ENCODE measurements at regions not wholly inside any gene's neighbourhood (a gene's known extent, or its start where the extent isn't known, plus 50 kb on each side); places are given as distances from the start of the nearest gene placed in this dataset.

GRCh38 chr7:49322476-49322875 lies 398.1 kb downstream of the CDC14C start:
- TF ChIP-seq CTCF (conservative IDR thresholded peaks at IDR 0.05), result no peak
- no peak for TF ChIP-seq EZH2 (IDR thresholded peaks at IDR 0.05; ENCODE audit: low read depth)

All from PC-9 (cell line).